Tibial nerve (tissue), 4 donors: ENCODE measurements at regions not wholly inside any gene's neighbourhood (a gene's known extent, or its start where the extent isn't known, plus 50 kb on each side); places are given as distances from the start of the nearest gene placed in this dataset.

ENCODE experiments used
- DNase-seq, 2 donors: peaks; one replicate each; pipeline ENCODE4 v3.0.0-alpha.2; 2019; ENCODE audit warnings: low spot score in 2 of 2
- H3K27ac ChIP-seq, 4 donors: fragments of 200-600 bp; sonication (generic) in 3 of 4; one replicate each; pipeline ENCODE4 v1.5.1; 2017 to 2019; ENCODE audit warnings: mild to moderate bottlenecking in 1 of 4
- H3K27me3 ChIP-seq, 2 donors: fragments of 200-600 bp; sonication (generic) in 1 of 2; one replicate each; pipeline versions ENCODE4 v1.5.1 to v1.6.0; 2017 to 2019
- H3K36me3 ChIP-seq, 3 donors: fragments of 200-600 bp; sonication (generic); one replicate each; pipeline ENCODE4 v1.5.1; 2018 to 2019
- H3K4me1 ChIP-seq, 4 donors: fragments of 200-600 bp; sonication (generic) in 3 of 4; one replicate each; pipeline ENCODE4 v1.5.1; 2017 to 2019
- H3K4me3 ChIP-seq, 4 donors: fragments of 200-600 bp; sonication (generic) in 3 of 4; one replicate each; pipeline ENCODE4 v1.5.1; 2017 to 2019; ENCODE audit warnings: mild to moderate bottlenecking in 1 of 4, moderate library complexity in 1 of 4
- H3K9me3 ChIP-seq, 4 donors: fragments of 200-600 bp; sonication (generic) in 3 of 4; one replicate each; pipeline ENCODE4 v1.5.1; 2017 to 2019
- CTCF ChIP-seq, 5 experiments: fragments of 200-600 bp in 3 of 5; fragments of 450-650 bp in 2 of 5; sonication (generic) in 3 of 5; IDR thresholded peaks; one replicate each; pipeline ENCODE4 v1.5.1; 2016 to 2019; ENCODE audit warnings: antibody characterized with exemption in 5 of 5, mild to moderate bottlenecking in 3 of 5, moderate library complexity in 2 of 5
- EP300 ChIP-seq, 2 donors: sonication (generic); formaldehyde crosslinking; IDR thresholded peaks; one replicate each; pipeline ENCODE4 v1.6.1; 2017; ENCODE audit warnings: antibody characterized with exemption in 2 of 2, mild to moderate bottlenecking in 1 of 2
- POLR2A ChIP-seq, 2 donors: fragments of 450-650 bp; IDR thresholded peaks; one replicate each; pipeline ENCODE4 v1.6.1; 2017; ENCODE audit warnings: antibody characterized with exemption in 2 of 2, mild to moderate bottlenecking in 2 of 2, moderate library complexity in 2 of 2
- WGBS, 2 donors: methylation state at CpG; one replicate each; pipeline ENCODE4 v1.1.5; 2018; 5-methylcytosine and 5-hydroxymethylcytosine counted together

- Histone ChIP-seq H3K36me3 (no peaks in the 10 kb centered on the region), H3K27me3 (no peaks in the 10 kb centered on the region), H3K4me1 (no peaks in the 10 kb centered on the region), H3K4me3 (no peak overlapping the region), H3K9me3 (no peaks in the 10 kb centered on the region), H3K27ac (no peak overlapping the region)
- TF ChIP-seq CTCF (IDR thresholded peaks at IDR 0.05) (no peak), EP300 (IDR thresholded peaks at IDR 0.05) (no peak), POLR2A (IDR thresholded peaks at IDR 0.05) (no peak)
- WGBS, 2 donors = 61 to 64% methylated on average over 3 of the region's 3 CpGs
- no peak for DNase-seq
Observed at GRCh38 chr9:11559001-11559776, 946.4 kb upstream of the PTPRD start.

GRCh38 chr9:11577522-11577921 lies 964.7 kb upstream of the PTPRD start:
- whole genome bisulfite sequencing, 2 donors = 52 to 66% methylated on average over 2 of the region's 2 CpGs
- no peak for TF ChIP-seq EP300 (IDR thresholded peaks at IDR 0.05)
- TF ChIP-seq CTCF (IDR thresholded peaks at IDR 0.05) = no peak
- no peak for TF ChIP-seq POLR2A (IDR thresholded peaks at IDR 0.05)

GRCh38 chr9:11595756-11596155 lies 983.0 kb upstream of the PTPRD start:
- H3K27ac ChIP-seq = no peak overlapping the region
- H3K36me3 ChIP-seq = no peaks in the 10 kb centered on the region
- no peaks in the 10 kb centered on the region for H3K27me3 ChIP-seq
- no peaks in the 10 kb centered on the region for H3K4me1 ChIP-seq
- TF ChIP-seq POLR2A (IDR thresholded peaks at IDR 0.05) = no peak
- no peak for TF ChIP-seq EP300 (IDR thresholded peaks at IDR 0.05)
- TF ChIP-seq CTCF (IDR thresholded peaks at IDR 0.05) = no peak
- no peak for DNase-seq
- H3K9me3 ChIP-seq = no peaks in the 10 kb centered on the region
- H3K4me3 ChIP-seq = no peak overlapping the region

More at GRCh38 chr9:11577522-11577921, 964.7 kb upstream of the PTPRD start:
- H3K9me3 ChIP-seq = no peaks in the 10 kb centered on the region
- no peaks in the 10 kb centered on the region for H3K36me3 ChIP-seq
- no peak for DNase-seq
- no peak overlapping the region for H3K4me3 ChIP-seq
- H3K27ac ChIP-seq = no peak overlapping the region
- H3K4me1 ChIP-seq = no peaks in the 10 kb centered on the region
- H3K27me3 ChIP-seq = no peaks in the 10 kb centered on the region

DNA sequence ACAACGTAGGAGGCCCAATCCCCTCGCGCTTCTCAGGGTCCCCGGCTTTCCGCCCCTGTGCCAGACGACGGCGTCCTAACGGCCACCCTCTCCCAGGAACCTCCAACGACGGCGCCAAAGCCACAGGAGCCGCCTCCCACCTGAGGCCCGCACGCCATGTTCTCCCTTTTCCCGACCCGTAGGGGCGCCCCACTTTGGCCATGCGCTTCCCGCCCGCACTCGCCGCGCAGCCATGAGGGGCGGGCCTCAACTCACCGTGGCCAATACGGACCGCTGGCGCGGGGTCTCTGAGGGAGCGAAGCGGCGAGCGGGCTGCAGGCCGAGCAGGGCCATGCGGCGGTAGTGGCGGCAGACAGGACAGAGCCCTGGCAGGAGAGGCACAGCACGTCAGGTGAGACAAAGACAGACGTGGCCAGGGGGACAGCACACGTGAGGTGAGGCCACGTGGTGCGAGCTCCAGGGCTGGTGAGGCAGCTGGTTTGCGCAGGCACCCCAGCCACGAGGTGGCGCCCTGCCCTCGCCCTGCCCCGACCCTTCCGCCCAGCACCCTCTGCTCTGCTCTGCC lies 1005.5 kb upstream of the PTPRD start:
- H3K27ac ChIP-seq = no peak overlapping the region

More for the DNA sequence above, 1005.5 kb upstream of the PTPRD start:
- no peak overlapping the region for H3K4me3 ChIP-seq
- DNase-seq = no peak
- peaks cover 0 to 7% (median 0%) of the 10 kb centered on the region in 4 donors for H3K9me3 ChIP-seq
- 91 to 95% methylated on average over 47 to 49 of the region's 49 CpGs for WGBS, 2 donors
- no peaks in the 10 kb centered on the region for H3K27me3 ChIP-seq
- H3K36me3 ChIP-seq = no peaks in the 10 kb centered on the region
- TF ChIP-seq POLR2A (IDR thresholded peaks at IDR 0.05) (no peak), EP300 (IDR thresholded peaks at IDR 0.05) (no peak), CTCF (IDR thresholded peaks at IDR 0.05) (no peak)
- H3K4me1 ChIP-seq = no peaks in the 10 kb centered on the region
